ENCODE measurements at regions not wholly inside any gene's neighbourhood (a gene's known extent, or its start where the extent isn't known, plus 50 kb on each side); places are given as distances from the start of the nearest gene placed in this dataset.

GRCh38 chr16:60407606-60408005, 1628.6 kb downstream of the CDH8 start:
- Histone ChIP-seq H2AFZ (ENCODE audit: low read depth, low read length) (no peak overlapping the region), H3K4me1 (replicated peaks in 1 of 2; ENCODE audit: control insufficient read depth in 2 of 2, insufficient read depth in 2 of 2, low read length in 2 of 2) (no peaks in the 10 kb centered on the region), H3K9me3 (replicated peaks; ENCODE audit: control insufficient read depth, insufficient read depth, low read depth, low read length) (peaks cover 2% of the 10 kb centered on the region; the same call in 1 of the 2 replicates), H3K27me3 (ENCODE audit: control insufficient read depth in 2 of 2, insufficient read depth in 2 of 2, low read length in 2 of 2) (no peaks in the 10 kb centered on the region), H3K9ac (ENCODE audit: insufficient read depth in 1 of 2, low read depth in 2 of 2, low read length in 2 of 2) (no peak overlapping the region), H3K79me2 (ENCODE audit: control insufficient read depth, insufficient read depth, low read length) (no peaks in the 10 kb centered on the region), H3K9me1 (ENCODE audit: control insufficient read depth, insufficient read depth, low read length) (no peaks in the 10 kb centered on the region), H3K27ac (ENCODE audit: extremely low read depth, low read depth, low read length) (no peak overlapping the region), H3K4me2 (ENCODE audit: insufficient read depth, low read length) (no peak overlapping the region), H3K4me3 (no peak overlapping the region), H4K20me1 (replicated peaks; ENCODE audit: control insufficient read depth, insufficient read depth, low read length) (no peaks in the 10 kb centered on the region), H3K36me3 (ENCODE audit: control insufficient read depth, insufficient read depth, low read length) (no peaks in the 10 kb centered on the region)
- in situ Hi-C loops (cut with MboI), result no loop called here
- FAIRE-seq (no peak), ATAC-seq (no peak), DNase-seq (ENCODE audit: extremely low read depth in 1 of 4, low spot score in 3 of 4) (no peak)
- ChIA-PET POLR2A (no interaction called here), CTCF (ENCODE audit: low intra/inter-chr PET ratio) (no interaction called here)
- BruUV-seq (replicated peaks), result no TSS peak
- 0% methylated on average over 2 of the region's 2 CpGs for WGBS (ENCODE audit: insufficient coverage, low coverage, missing lambda C conversion rate)
- TF ChIP-seq, protein P1, sequence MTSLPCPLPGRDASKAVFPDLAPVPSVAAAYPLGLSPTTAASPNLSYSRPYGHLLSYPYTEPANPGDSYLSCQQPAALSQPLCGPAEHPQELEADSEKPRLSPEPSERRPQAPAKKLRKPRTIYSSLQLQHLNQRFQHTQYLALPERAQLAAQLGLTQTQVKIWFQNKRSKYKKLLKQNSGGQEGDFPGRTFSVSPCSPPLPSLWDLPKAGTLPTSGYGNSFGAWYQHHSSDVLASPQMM (CRISPR knock-in tag; IDR thresholded peaks at IDR 0.05), result no peak
- TF ChIP-seq, protein P2, sequence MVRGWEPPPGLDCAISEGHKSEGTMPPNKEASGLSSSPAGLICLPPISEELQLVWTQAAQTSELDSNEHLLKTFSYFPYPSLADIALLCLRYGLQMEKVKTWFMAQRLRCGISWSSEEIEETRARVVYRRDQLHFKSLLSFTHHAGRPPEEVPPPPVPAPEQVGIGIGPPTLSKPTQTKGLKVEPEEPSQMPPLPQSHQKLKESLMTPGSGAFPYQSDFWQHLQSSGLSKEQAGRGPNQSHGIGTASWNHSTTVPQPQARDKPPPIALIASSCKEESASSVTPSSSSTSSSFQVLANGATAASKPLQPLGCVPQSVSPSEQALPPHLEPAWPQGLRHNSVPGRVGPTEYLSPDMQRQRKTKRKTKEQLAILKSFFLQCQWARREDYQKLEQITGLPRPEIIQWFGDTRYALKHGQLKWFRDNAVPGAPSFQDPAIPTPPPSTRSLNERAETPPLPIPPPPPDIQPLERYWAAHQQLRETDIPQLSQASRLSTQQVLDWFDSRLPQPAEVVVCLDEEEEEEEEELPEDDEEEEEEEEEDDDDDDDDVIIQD (CRISPR knock-in tag; IDR thresholded peaks at IDR 0.05), result no peak
- intact Hi-C loops (cut with micrococcal nuclease), result no loop called here

DNA sequence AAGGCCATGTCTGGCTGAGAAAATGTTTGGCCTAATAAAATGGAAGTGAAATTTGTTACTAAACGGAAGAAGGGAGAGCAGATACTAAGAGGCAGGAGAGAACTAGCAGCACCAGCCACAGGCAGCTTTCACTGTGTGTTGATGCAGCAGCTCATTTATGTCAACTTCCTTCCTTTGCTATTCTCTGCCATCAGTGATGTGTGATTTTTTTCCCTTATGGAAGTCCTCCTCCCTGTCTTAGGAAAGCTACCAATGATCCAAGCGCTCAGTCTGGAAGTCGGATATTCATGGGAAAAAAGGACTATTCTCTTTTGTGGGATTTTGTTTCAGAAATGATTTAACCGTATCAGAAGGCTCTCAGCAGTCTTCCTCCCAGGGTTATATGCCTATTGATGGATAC, 1629.2 kb downstream of the CDH8 start:
- no peak for DNase-seq (ENCODE audit: extremely low read depth in 1 of 4, low spot score in 3 of 4)
- no peak for ATAC-seq
- no peak for FAIRE-seq
- 0% methylated on average over 4 of the region's 4 CpGs for WGBS (ENCODE audit: insufficient coverage, low coverage, missing lambda C conversion rate)
- intact Hi-C loops (cut with micrococcal nuclease), result no loop called here
- Histone ChIP-seq H3K4me1 (replicated peaks in 1 of 2; ENCODE audit: control insufficient read depth in 2 of 2, insufficient read depth in 2 of 2, low read length in 2 of 2) (no peaks in the 10 kb centered on the region), H3K9me3 (replicated peaks; ENCODE audit: control insufficient read depth, insufficient read depth, low read depth, low read length) (peaks cover 2% of the 10 kb centered on the region; the same call in 1 of the 2 replicates), H3K27me3 (ENCODE audit: control insufficient read depth in 2 of 2, insufficient read depth in 2 of 2, low read length in 2 of 2) (no peaks in the 10 kb centered on the region), H2AFZ (ENCODE audit: low read depth, low read length) (no peak overlapping the region), H3K4me3 (no peak overlapping the region), H3K4me2 (ENCODE audit: insufficient read depth, low read length) (no peak overlapping the region), H3K9me1 (ENCODE audit: control insufficient read depth, insufficient read depth, low read length) (no peaks in the 10 kb centered on the region), H3K27ac (ENCODE audit: extremely low read depth, low read depth, low read length) (no peak overlapping the region), H3K79me2 (ENCODE audit: control insufficient read depth, insufficient read depth, low read length) (no peaks in the 10 kb centered on the region), H4K20me1 (replicated peaks; ENCODE audit: control insufficient read depth, insufficient read depth, low read length) (no peaks in the 10 kb centered on the region), H3K9ac (ENCODE audit: insufficient read depth in 1 of 2, low read depth in 2 of 2, low read length in 2 of 2) (no peak overlapping the region), H3K36me3 (ENCODE audit: control insufficient read depth, insufficient read depth, low read length) (no peaks in the 10 kb centered on the region)
- BruUV-seq (replicated peaks), result no TSS peak
- POLR2A ChIA-PET, result no interaction called here
- CTCF ChIA-PET (ENCODE audit: low intra/inter-chr PET ratio), result no interaction called here
- TF ChIP-seq ZNF224 (CRISPR knock-in tag; IDR thresholded peaks at IDR 0.05), result no peak
- in situ Hi-C loops (cut with MboI), result no loop called here
